GM23248 (cell line): ENCODE measurements at regions not wholly inside any gene's neighbourhood (a gene's known extent, or its start where the extent isn't known, plus 50 kb on each side); places are given as distances from the start of the nearest gene placed in this dataset.

Experiments
- EZH2 ChIP-seq: fragments of 200-600 bp; sonication (generic); IDR thresholded peaks from 2 replicates; pipeline ENCODE4 v1.6.1; 2018; ENCODE audit warnings: antibody characterized with exemption, mild to moderate bottlenecking; ENCODE audit not compliant: insufficient read depth, poor library complexity, severe bottlenecking
- EZH2phosphoT487 ChIP-seq: fragments of 200-600 bp; sonication (generic); IDR thresholded peaks from 2 replicates; pipeline ENCODE4 v1.6.1; 2018; ENCODE audit warnings: antibody characterized with exemption, moderate library complexity, mild to moderate bottlenecking, low read depth; ENCODE audit not compliant: insufficient read depth

DNA sequence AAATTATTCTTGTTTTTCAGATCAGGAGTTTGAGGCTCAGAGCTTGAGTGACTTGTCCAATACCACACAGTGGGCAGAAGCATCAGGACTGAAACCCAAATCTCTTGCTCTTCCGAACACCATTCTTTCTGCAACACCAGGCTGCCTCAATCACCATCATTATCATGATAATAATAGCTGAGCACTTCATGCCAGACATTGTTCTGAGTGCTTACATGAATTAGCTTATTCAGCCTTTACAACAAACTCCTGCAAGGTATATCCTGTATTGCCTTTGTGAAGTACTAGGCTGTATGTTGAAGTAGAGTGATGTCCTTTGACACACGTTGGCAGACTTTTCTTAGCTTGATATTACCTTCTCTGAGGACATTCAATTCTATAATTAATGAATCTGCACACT, 257.4 kb upstream of the ATP2B1 start:
- TF ChIP-seq EZH2: no peak
- no peak for TF ChIP-seq EZH2phosphoT487
